H9 (cell line): ENCODE measurements at regions not wholly inside any gene's neighbourhood (a gene's known extent, or its start where the extent isn't known, plus 50 kb on each side); places are given as distances from the start of the nearest gene placed in this dataset.

Source experiments
- DNase-seq: peaks from one replicate; pipeline ENCODE4 v3.0.0-alpha.2; 2017
- H2AFZ ChIP-seq: one replicate; pipeline ENCODE4 v1.6.1; 2013; ENCODE audit warnings: mild to moderate bottlenecking, low read length, control low read depth, moderate library complexity
- H2AK5ac ChIP-seq: 2 replicates; pipeline ENCODE4 v1.6.1; 2013; ENCODE audit warnings: low read length, control low read depth, mixed read lengths; ENCODE audit not compliant: insufficient read length
- H2BK120ac ChIP-seq: one replicate; pipeline ENCODE4 v1.6.1; 2013; ENCODE audit warnings: low read depth, mild to moderate bottlenecking, low read length, control low read depth, inconsistent platforms; ENCODE audit not compliant: poor library complexity, severe bottlenecking
- H2BK12ac ChIP-seq: 2 replicates; pipeline ENCODE4 v1.6.1; 2013; ENCODE audit warnings: low read length, control low read depth, mixed read lengths, low read depth; ENCODE audit not compliant: insufficient read length
- H2BK15ac ChIP-seq: 2 replicates; pipeline ENCODE4 v1.6.1; 2013; ENCODE audit warnings: low read depth, low read length, control low read depth
- H2BK20ac ChIP-seq: one replicate; pipeline ENCODE4 v1.6.1; 2013; ENCODE audit warnings: low read depth, mild to moderate bottlenecking, low read length, control low read depth, inconsistent platforms; ENCODE audit not compliant: poor library complexity, severe bottlenecking
- H2BK5ac ChIP-seq: 2 replicates; pipeline ENCODE4 v1.6.1; 2013; ENCODE audit warnings: low read length, control low read depth, mixed read lengths; ENCODE audit not compliant: insufficient read length
- H3K14ac ChIP-seq: 2 replicates; pipeline ENCODE4 v1.6.1; 2013; ENCODE audit warnings: low read length, control low read depth; ENCODE audit not compliant: insufficient read depth
- H3K18ac ChIP-seq: 2 replicates; pipeline ENCODE4 v1.6.1; 2013; ENCODE audit warnings: low read depth, mild to moderate bottlenecking, mixed read lengths, low read length, control low read depth; ENCODE audit not compliant: insufficient read length
- H3K23ac ChIP-seq: 2 replicates; pipeline ENCODE4 v1.6.1; 2013; ENCODE audit warnings: low read length, control low read depth, mixed read lengths, low read depth; ENCODE audit not compliant: insufficient read length
- H3K23me2 ChIP-seq: 2 replicates; pipeline ENCODE4 v1.6.1; 2013; ENCODE audit warnings: low read depth, mild to moderate bottlenecking, mixed read lengths, low read length, control low read depth; ENCODE audit not compliant: insufficient read length, poor library complexity, severe bottlenecking
- H3K27ac ChIP-seq: 2 replicates; pipeline ENCODE4 v1.5.1; 2013; ENCODE audit warnings: low read length, control low read depth, mixed read lengths, low read depth; ENCODE audit not compliant: insufficient read length
- H3K27me3 ChIP-seq: 2 replicates; pipeline ENCODE4 v1.6.1; 2013; ENCODE audit warnings: low read length, control low read depth, inconsistent platforms; ENCODE audit not compliant: insufficient read depth
- H3K4ac ChIP-seq: 2 replicates; pipeline ENCODE4 v1.6.1; 2013; ENCODE audit warnings: low read depth, mild to moderate bottlenecking, control low read depth, inconsistent platforms, low read length, moderate library complexity
- H3K4me1 ChIP-seq: 2 replicates; pipeline ENCODE4 v1.6.1; 2013; ENCODE audit warnings: low read length, control low read depth, inconsistent platforms; ENCODE audit not compliant: insufficient read depth
- H3K4me2 ChIP-seq: 2 replicates; pipeline ENCODE4 v1.6.1; 2013; ENCODE audit warnings: low read length, control low read depth, mixed read lengths; ENCODE audit not compliant: insufficient read length, insufficient read depth
- H3K56ac ChIP-seq: 2 replicates; pipeline ENCODE4 v1.6.1; 2013; ENCODE audit warnings: low read depth, mild to moderate bottlenecking, mixed read lengths, low read length, control low read depth; ENCODE audit not compliant: insufficient read length
- H3K79me1 ChIP-seq: 2 replicates; pipeline ENCODE4 v1.6.1; 2013; ENCODE audit warnings: low read depth, mild to moderate bottlenecking, moderate library complexity, low read length, control low read depth, inconsistent platforms; ENCODE audit not compliant: insufficient read depth, poor library complexity, severe bottlenecking
- H3K79me2 ChIP-seq: 2 replicates; pipeline ENCODE4 v1.6.1; 2013; ENCODE audit warnings: low read length, control low read depth, inconsistent platforms; ENCODE audit not compliant: insufficient read depth
- H3K9ac ChIP-seq: 2 replicates; pipeline ENCODE4 v1.6.1; 2013; ENCODE audit warnings: low read length, control low read depth, mixed read lengths; ENCODE audit not compliant: insufficient read length; ENCODE audit errors: extremely low read depth
- H3K9me3 ChIP-seq: one replicate; pipeline ENCODE4 v1.6.1; 2013; ENCODE audit warnings: low read depth, low read length, inconsistent platforms; ENCODE audit not compliant: control insufficient read depth
- H3T11ph ChIP-seq: one replicate; pipeline ENCODE4 v1.6.1; 2013; ENCODE audit warnings: mild to moderate bottlenecking, low read length, control low read depth, inconsistent platforms
- H4K20me1 ChIP-seq: one replicate; pipeline ENCODE4 v1.6.1; 2013; ENCODE audit not compliant: control insufficient read depth, insufficient read length, insufficient read depth
- H4K5ac ChIP-seq: 2 replicates; pipeline ENCODE4 v1.6.1; 2013; ENCODE audit warnings: low read depth, mild to moderate bottlenecking, mixed read lengths, low read length, control low read depth; ENCODE audit not compliant: insufficient read length
- H4K8ac ChIP-seq: replicated peaks from 2 replicates; pipeline ENCODE4 v1.6.1; 2013; ENCODE audit warnings: low read length, control low read depth, mixed read lengths, low read depth; ENCODE audit not compliant: insufficient read length
- H4K91ac ChIP-seq: 2 replicates; pipeline ENCODE4 v1.6.1; 2013; ENCODE audit warnings: low read depth, mild to moderate bottlenecking, moderate library complexity, mixed read lengths, low read length, control low read depth; ENCODE audit not compliant: insufficient read length
- H3K27ac Mint-ChIP-seq, 3 experiments: 2 replicates in 2 of 3; 3 replicates in 1 of 3; pipeline ENCODE4 v1.8.0; 2020 to 2021; ENCODE audit warnings: mixed read lengths in 3 of 3, mild to moderate bottlenecking in 1 of 3, moderate library complexity in 1 of 3
- H3K27me3 Mint-ChIP-seq: 2 replicates; pipeline ENCODE4 v1.8.0; 2021; ENCODE audit warnings: low read depth, mild to moderate bottlenecking, moderate library complexity, mixed read lengths
- H3K36me3 Mint-ChIP-seq, 3 experiments: 2 replicates in 2 of 3; 3 replicates in 1 of 3; pipeline ENCODE4 v1.8.0; 2020 to 2021; ENCODE audit warnings: low read depth in 3 of 3, mixed read lengths in 3 of 3; ENCODE audit not compliant: insufficient read depth in 1 of 3
- H3K4me1 Mint-ChIP-seq, 2 experiments: 2 replicates each; pipeline ENCODE4 v1.8.0; 2020; ENCODE audit warnings: mixed read lengths in 2 of 2
- H3K4me3 Mint-ChIP-seq, 2 experiments: 2 replicates in 1 of 2; 3 replicates in 1 of 2; pipeline ENCODE4 v1.8.0; 2020 to 2021; ENCODE audit warnings: mild to moderate bottlenecking in 2 of 2, mixed read lengths in 2 of 2, moderate library complexity in 1 of 2
- H3K9me3 Mint-ChIP-seq, 2 experiments: 2 replicates in 1 of 2; 3 replicates in 1 of 2; pipeline ENCODE4 v1.8.0; 2020; ENCODE audit warnings: mild to moderate bottlenecking in 2 of 2, mixed read lengths in 2 of 2, moderate library complexity in 1 of 2
- TF ChIP-seq, protein P1 (sequence below): fragments of 200-600 bp; sonication (generic); conservative IDR thresholded peaks from 3 replicates; pipeline ENCODE4 v1.8.0; 2021; ENCODE audit warnings: antibody characterized with exemption, mild to moderate bottlenecking

GRCh38 chr4:156374894-156375293, 421.2 kb upstream of the CTSO start:
- no peak overlapping the region for H3K4me3 Mint-ChIP-seq
- H2BK15ac ChIP-seq = no peak overlapping the region
- no peak overlapping the region for H3K4me2 ChIP-seq

More at GRCh38 chr4:156374894-156375293, 421.2 kb upstream of the CTSO start:
- no peaks in the 10 kb centered on the region for H3K9me3 ChIP-seq
- no peaks in the 10 kb centered on the region for H3K79me1 ChIP-seq
- no peak overlapping the region for H3T11ph ChIP-seq
- H3K4ac ChIP-seq = no peak overlapping the region
- no peak overlapping the region for H2AK5ac ChIP-seq
- H2AFZ ChIP-seq = no peak overlapping the region
- H3K56ac ChIP-seq = no peak overlapping the region
- no peak overlapping the region for H2BK12ac ChIP-seq
- no peak for DNase-seq
- no peak overlapping the region for H4K8ac ChIP-seq
- no peak overlapping the region for H2BK5ac ChIP-seq
- H3K27ac Mint-ChIP-seq = no peak overlapping the region
- H2BK120ac ChIP-seq = no peak overlapping the region
- H3K36me3 Mint-ChIP-seq = no peaks in the 10 kb centered on the region
- H3K27me3 ChIP-seq = no peaks in the 10 kb centered on the region
- no peak overlapping the region for H4K91ac ChIP-seq
- H3K27ac ChIP-seq = no peak overlapping the region
- H3K4me1 ChIP-seq = no peaks in the 10 kb centered on the region
- no peaks in the 10 kb centered on the region for H4K20me1 ChIP-seq
- TF ChIP-seq, protein P1, sequence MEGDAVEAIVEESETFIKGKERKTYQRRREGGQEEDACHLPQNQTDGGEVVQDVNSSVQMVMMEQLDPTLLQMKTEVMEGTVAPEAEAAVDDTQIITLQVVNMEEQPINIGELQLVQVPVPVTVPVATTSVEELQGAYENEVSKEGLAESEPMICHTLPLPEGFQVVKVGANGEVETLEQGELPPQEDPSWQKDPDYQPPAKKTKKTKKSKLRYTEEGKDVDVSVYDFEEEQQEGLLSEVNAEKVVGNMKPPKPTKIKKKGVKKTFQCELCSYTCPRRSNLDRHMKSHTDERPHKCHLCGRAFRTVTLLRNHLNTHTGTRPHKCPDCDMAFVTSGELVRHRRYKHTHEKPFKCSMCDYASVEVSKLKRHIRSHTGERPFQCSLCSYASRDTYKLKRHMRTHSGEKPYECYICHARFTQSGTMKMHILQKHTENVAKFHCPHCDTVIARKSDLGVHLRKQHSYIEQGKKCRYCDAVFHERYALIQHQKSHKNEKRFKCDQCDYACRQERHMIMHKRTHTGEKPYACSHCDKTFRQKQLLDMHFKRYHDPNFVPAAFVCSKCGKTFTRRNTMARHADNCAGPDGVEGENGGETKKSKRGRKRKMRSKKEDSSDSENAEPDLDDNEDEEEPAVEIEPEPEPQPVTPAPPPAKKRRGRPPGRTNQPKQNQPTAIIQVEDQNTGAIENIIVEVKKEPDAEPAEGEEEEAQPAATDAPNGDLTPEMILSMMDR = no peak
- H3K23ac ChIP-seq = no peak overlapping the region
- H3K14ac ChIP-seq = no peak overlapping the region
- H2BK20ac ChIP-seq = no peak overlapping the region
- no peaks in the 10 kb centered on the region for H3K27me3 Mint-ChIP-seq
- no peaks in the 10 kb centered on the region for H3K9me3 Mint-ChIP-seq
- no peak overlapping the region for H4K5ac ChIP-seq
- H3K23me2 ChIP-seq = no peaks in the 10 kb centered on the region
- H3K4me1 Mint-ChIP-seq = peaks cover 10 to 19% of the 10 kb centered on the region in 2 experiments
- no peaks in the 10 kb centered on the region for H3K79me2 ChIP-seq
- H3K18ac ChIP-seq = no peak overlapping the region
- no peak overlapping the region for H3K9ac ChIP-seq
